Prostate gland (tissue), 2 donors: ENCODE measurements at regions not wholly inside any gene's neighbourhood (a gene's known extent, or its start where the extent isn't known, plus 50 kb on each side); places are given as distances from the start of the nearest gene placed in this dataset.

Experiments used
- DNase-seq: peaks from one replicate; pipeline ENCODE4 v3.0.0-alpha.2; 2019; ENCODE audit warnings: low spot score
- H3K27ac ChIP-seq, 2 donors: fragments of 200-600 bp; sonication (generic); 2 replicates each; pipeline ENCODE4 v1.5.1; 2017 to 2019
- H3K27me3 ChIP-seq: fragments of 200-600 bp; sonication (generic); replicated peaks from 2 replicates; pipeline ENCODE4 v1.5.1; 2019; ENCODE audit not compliant: insufficient read depth
- H3K36me3 ChIP-seq, 2 donors: fragments of 200-600 bp; sonication (generic); 1 replicate in 1 of 2; 2 replicates in 1 of 2; pipeline versions ENCODE4 v1.5.1 to v1.8.1; 2017 to 2019
- H3K4me1 ChIP-seq: fragments of 200-600 bp; sonication (generic); replicated peaks from 2 replicates; pipeline ENCODE4 v1.5.1; 2019
- H3K4me3 ChIP-seq, 2 donors: fragments of 200-600 bp; sonication (generic); 2 replicates each; pipeline ENCODE4 v1.5.1; 2017 to 2019
- H3K9me3 ChIP-seq: fragments of 200-600 bp; sonication (generic); 2 replicates; pipeline ENCODE4 v1.5.1; 2017
- CTCF ChIP-seq, 4 experiments: fragments of 200-600 bp in 2 of 4; fragments of 450-650 bp in 2 of 4; sonication (generic) in 2 of 4; IDR thresholded peaks; 1 replicate in 3 of 4; 2 replicates in 1 of 4; pipeline ENCODE4 v1.5.1; 2016 to 2019; ENCODE audit warnings: antibody characterized with exemption in 4 of 4, mild to moderate bottlenecking in 2 of 4, moderate library complexity in 2 of 4
- POLR2A ChIP-seq: fragments of 450-650 bp; IDR thresholded peaks from one replicate; pipeline ENCODE4 v1.6.1; 2016; ENCODE audit warnings: antibody characterized with exemption, mild to moderate bottlenecking
- POLR2AphosphoS5 ChIP-seq: sonication (generic); formaldehyde crosslinking; IDR thresholded peaks from one replicate; pipeline ENCODE4 v1.6.1; 2017; ENCODE audit warnings: antibody characterized with exemption
- WGBS: methylation state at CpG from one replicate; pipeline ENCODE4 v1.1.5; 2018; 5-methylcytosine and 5-hydroxymethylcytosine counted together
- intact Hi-C: fragments of 100-400 bp; cut with DNase I; formaldehyde crosslinking; loops from one replicate; pipeline ENCODE4 v1.14.2; 2022

- H3K4me1 ChIP-seq, result no peaks in the 10 kb centered on the region
- 46% methylated on average over 5 of the region's 5 CpGs for WGBS
- intact Hi-C loops, result no loop called here
- DNase-seq, result no peak
- H3K27me3 ChIP-seq, result no peaks in the 10 kb centered on the region
- H3K4me3 ChIP-seq, result no peak overlapping the region
- peak overlapping the region in 1 of 2 donors; percentile 17 for H3K27ac ChIP-seq
- TF ChIP-seq POLR2AphosphoS5, result no peak
- TF ChIP-seq CTCF (IDR thresholded peaks at IDR 0.05), result no peak
- no peak for TF ChIP-seq POLR2A
- H3K9me3 ChIP-seq, result no peaks in the 10 kb centered on the region
- H3K36me3 ChIP-seq, result no peaks in the 10 kb centered on the region
Observed at GRCh38 chr6:104640150-104640700, 219.5 kb downstream of the HACE1 start.

- H3K9me3 ChIP-seq, result no peaks in the 10 kb centered on the region
- H3K4me3 ChIP-seq, result no peak overlapping the region
- no peak for TF ChIP-seq POLR2A
- TF ChIP-seq POLR2AphosphoS5, result no peak
- TF ChIP-seq CTCF (IDR thresholded peaks at IDR 0.05), result no peak
- no peaks in the 10 kb centered on the region for H3K36me3 ChIP-seq
- H3K27me3 ChIP-seq, result no peaks in the 10 kb centered on the region
- DNase-seq, result no peak
- peak overlapping the region; percentile 24 to 49 for H3K27ac ChIP-seq
- H3K4me1 ChIP-seq, result no peaks in the 10 kb centered on the region
- intact Hi-C loops, result no loop called here
Observed at GRCh38 chr6:104639668-104640067, 220.1 kb downstream of the HACE1 start.

GRCh38 chr6:104638841-104639290 lies 220.9 kb downstream of the HACE1 start:
- Histone ChIP-seq H3K4me1 (no peaks in the 10 kb centered on the region), H3K27me3 (no peaks in the 10 kb centered on the region), H3K4me3 (no peak overlapping the region), H3K36me3 (no peaks in the 10 kb centered on the region), H3K27ac (peak overlapping the region; percentile 24 to 49), H3K9me3 (no peaks in the 10 kb centered on the region)
- intact Hi-C loops, result no loop called here
- WGBS, result 20% methylated on average over 4 of the region's 4 CpGs
- TF ChIP-seq CTCF (IDR thresholded peaks at IDR 0.05), result no peak
- TF ChIP-seq POLR2AphosphoS5, result peak; percentile 69
- no peak for TF ChIP-seq POLR2A
- DNase-seq, result no peak

GRCh38 chr6:104633125-104633524 lies 226.6 kb downstream of the HACE1 start:
- no peak for DNase-seq
- H3K9me3 ChIP-seq, result no peaks in the 10 kb centered on the region
- no peak overlapping the region for H3K27ac ChIP-seq
- H3K27me3 ChIP-seq, result no peaks in the 10 kb centered on the region
- H3K36me3 ChIP-seq, result no peaks in the 10 kb centered on the region
- no peaks in the 10 kb centered on the region for H3K4me1 ChIP-seq
- TF ChIP-seq CTCF (IDR thresholded peaks at IDR 0.05) (no peak), POLR2AphosphoS5 (no peak), POLR2A (no peak)
- 63% methylated on average over 4 of the region's 4 CpGs for WGBS
- H3K4me3 ChIP-seq, result no peak overlapping the region
- intact Hi-C loops, result no loop called here

- Histone ChIP-seq H3K27me3 (no peaks in the 10 kb centered on the region), H3K9me3 (no peaks in the 10 kb centered on the region), H3K27ac (no peak overlapping the region), H3K36me3 (no peaks in the 10 kb centered on the region), H3K4me3 (no peak overlapping the region), H3K4me1 (no peaks in the 10 kb centered on the region)
- DNase-seq, result no peak
- 81% methylated on average over 2 of the region's 2 CpGs for WGBS
- intact Hi-C loops, result no loop called here
- TF ChIP-seq POLR2A, result no peak
- no peak for TF ChIP-seq CTCF (IDR thresholded peaks at IDR 0.05)
- no peak for TF ChIP-seq POLR2AphosphoS5
Observed at GRCh38 chr6:104632588-104632987, 227.1 kb downstream of the HACE1 start.
